ENCODE measurements at regions not wholly inside any gene's neighbourhood (a gene's known extent, or its start where the extent isn't known, plus 50 kb on each side); places are given as distances from the start of the nearest gene placed in this dataset.

DNA sequence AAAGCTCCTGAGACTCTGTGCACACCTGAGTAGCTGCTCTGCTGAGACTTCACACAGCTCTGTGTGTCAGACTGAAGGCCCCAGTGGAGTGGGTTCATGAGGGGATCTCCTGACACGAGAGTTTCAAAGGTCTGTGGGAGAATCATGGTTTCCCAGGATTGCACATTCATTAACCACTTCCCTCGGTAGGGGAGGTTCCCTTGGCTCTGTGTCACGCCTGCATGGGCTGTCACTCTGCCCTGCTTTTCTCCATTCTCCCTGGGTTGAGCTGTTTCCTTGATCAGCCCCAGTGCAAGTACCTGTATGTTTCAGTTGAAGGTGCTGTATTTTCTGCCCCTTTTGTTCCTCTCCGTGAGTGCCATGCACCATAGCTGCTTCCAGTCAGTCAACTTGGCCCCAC is 236.9 kb downstream of the EPM2A start (continued):
- no peak for TF ChIP-seq NR3C1 (CRISPR knock-in tag; conservative IDR thresholded peaks at IDR 0.05; ENCODE audit: low read depth)
- no peak for TF ChIP-seq NR1H2 (CRISPR knock-in tag; IDR thresholded peaks at IDR 0.05)
- no peak for TF ChIP-seq ZNF416 (CRISPR knock-in tag; IDR thresholded peaks at IDR 0.05)

DNA sequence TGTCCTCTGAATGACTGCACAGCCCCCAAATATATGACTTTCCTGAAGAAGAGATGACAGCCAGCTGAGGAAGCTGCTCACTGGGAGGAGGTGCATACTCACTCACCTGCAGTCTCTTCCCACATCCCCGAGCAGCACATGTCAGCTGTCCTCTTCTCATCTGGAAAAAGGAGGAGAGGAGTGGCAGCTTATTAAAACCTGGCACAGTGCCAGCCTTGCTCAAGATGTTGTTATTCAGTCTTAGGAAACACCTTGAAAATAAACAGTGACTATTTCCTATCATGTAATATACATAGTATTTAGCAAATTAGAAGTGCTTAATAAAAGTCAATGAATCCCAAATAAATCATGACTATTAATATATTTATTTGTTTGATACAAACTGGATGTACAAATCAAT is 232.9 kb downstream of the EPM2A start:
- H3K27ac Mint-ChIP-seq = no peak overlapping the region
- H3K4me1 Mint-ChIP-seq = no peaks in the 10 kb centered on the region
- ChIA-PET POLR2A (no interaction called here), CTCF (no interaction called here)
- TF ChIP-seq, protein P1, sequence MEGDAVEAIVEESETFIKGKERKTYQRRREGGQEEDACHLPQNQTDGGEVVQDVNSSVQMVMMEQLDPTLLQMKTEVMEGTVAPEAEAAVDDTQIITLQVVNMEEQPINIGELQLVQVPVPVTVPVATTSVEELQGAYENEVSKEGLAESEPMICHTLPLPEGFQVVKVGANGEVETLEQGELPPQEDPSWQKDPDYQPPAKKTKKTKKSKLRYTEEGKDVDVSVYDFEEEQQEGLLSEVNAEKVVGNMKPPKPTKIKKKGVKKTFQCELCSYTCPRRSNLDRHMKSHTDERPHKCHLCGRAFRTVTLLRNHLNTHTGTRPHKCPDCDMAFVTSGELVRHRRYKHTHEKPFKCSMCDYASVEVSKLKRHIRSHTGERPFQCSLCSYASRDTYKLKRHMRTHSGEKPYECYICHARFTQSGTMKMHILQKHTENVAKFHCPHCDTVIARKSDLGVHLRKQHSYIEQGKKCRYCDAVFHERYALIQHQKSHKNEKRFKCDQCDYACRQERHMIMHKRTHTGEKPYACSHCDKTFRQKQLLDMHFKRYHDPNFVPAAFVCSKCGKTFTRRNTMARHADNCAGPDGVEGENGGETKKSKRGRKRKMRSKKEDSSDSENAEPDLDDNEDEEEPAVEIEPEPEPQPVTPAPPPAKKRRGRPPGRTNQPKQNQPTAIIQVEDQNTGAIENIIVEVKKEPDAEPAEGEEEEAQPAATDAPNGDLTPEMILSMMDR (IDR thresholded peaks at IDR 0.05) = no peak
- TF ChIP-seq PRRX2 (CRISPR knock-in tag; IDR thresholded peaks at IDR 0.05) = no peak
- TF ChIP-seq, protein P2, sequence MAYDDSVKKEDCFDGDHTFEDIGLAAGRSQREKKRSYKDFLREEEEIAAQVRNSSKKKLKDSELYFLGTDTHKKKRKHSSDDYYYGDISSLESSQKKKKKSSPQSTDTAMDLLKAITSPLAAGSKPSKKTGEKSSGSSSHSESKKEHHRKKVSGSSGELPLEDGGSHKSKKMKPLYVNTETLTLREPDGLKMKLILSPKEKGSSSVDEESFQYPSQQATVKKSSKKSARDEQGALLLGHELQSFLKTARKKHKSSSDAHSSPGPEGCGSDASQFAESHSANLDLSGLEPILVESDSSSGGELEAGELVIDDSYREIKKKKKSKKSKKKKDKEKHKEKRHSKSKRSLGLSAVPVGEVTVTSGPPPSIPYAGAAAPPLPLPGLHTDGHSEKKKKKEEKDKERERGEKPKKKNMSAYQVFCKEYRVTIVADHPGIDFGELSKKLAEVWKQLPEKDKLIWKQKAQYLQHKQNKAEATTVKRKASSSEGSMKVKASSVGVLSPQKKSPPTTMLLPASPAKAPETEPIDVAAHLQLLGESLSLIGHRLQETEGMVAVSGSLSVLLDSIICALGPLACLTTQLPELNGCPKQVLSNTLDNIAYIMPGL (CRISPR knock-in tag; IDR thresholded peaks at IDR 0.05) = no peak
- no peak for TF ChIP-seq ZNF263 (CRISPR knock-in tag; IDR thresholded peaks at IDR 0.05; ENCODE audit: low read depth)
- no peak for TF ChIP-seq NR2C2 (CRISPR knock-in tag; IDR thresholded peaks at IDR 0.05)
- no peak for TF ChIP-seq ZNF396 (CRISPR knock-in tag; IDR thresholded peaks at IDR 0.05; ENCODE audit: borderline replicate concordance)
- TF ChIP-seq, protein P3, sequence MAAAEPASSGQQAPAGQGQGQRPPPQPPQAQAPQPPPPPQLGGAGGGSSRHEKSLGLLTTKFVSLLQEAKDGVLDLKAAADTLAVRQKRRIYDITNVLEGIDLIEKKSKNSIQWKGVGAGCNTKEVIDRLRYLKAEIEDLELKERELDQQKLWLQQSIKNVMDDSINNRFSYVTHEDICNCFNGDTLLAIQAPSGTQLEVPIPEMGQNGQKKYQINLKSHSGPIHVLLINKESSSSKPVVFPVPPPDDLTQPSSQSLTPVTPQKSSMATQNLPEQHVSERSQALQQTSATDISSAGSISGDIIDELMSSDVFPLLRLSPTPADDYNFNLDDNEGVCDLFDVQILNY (CRISPR knock-in tag; IDR thresholded peaks at IDR 0.05) = no peak
- no peak for TF ChIP-seq TCF7 (CRISPR knock-in tag; IDR thresholded peaks at IDR 0.05; ENCODE audit: low read depth)
- TF ChIP-seq, protein P4, sequence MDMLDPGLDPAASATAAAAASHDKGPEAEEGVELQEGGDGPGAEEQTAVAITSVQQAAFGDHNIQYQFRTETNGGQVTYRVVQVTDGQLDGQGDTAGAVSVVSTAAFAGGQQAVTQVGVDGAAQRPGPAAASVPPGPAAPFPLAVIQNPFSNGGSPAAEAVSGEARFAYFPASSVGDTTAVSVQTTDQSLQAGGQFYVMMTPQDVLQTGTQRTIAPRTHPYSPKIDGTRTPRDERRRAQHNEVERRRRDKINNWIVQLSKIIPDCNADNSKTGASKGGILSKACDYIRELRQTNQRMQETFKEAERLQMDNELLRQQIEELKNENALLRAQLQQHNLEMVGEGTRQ (CRISPR knock-in tag; IDR thresholded peaks at IDR 0.05) = no peak
- no peak for TF ChIP-seq KAT7 (CRISPR knock-in tag; IDR thresholded peaks at IDR 0.05; ENCODE audit: borderline replicate concordance)
- no peak for TF ChIP-seq ZNF317 (CRISPR knock-in tag; IDR thresholded peaks at IDR 0.05; ENCODE audit: borderline replicate concordance, low read depth)
- no peak for TF ChIP-seq OVOL2 (CRISPR knock-in tag; IDR thresholded peaks at IDR 0.05; ENCODE audit: borderline replicate concordance)
- TF ChIP-seq, protein P5, sequence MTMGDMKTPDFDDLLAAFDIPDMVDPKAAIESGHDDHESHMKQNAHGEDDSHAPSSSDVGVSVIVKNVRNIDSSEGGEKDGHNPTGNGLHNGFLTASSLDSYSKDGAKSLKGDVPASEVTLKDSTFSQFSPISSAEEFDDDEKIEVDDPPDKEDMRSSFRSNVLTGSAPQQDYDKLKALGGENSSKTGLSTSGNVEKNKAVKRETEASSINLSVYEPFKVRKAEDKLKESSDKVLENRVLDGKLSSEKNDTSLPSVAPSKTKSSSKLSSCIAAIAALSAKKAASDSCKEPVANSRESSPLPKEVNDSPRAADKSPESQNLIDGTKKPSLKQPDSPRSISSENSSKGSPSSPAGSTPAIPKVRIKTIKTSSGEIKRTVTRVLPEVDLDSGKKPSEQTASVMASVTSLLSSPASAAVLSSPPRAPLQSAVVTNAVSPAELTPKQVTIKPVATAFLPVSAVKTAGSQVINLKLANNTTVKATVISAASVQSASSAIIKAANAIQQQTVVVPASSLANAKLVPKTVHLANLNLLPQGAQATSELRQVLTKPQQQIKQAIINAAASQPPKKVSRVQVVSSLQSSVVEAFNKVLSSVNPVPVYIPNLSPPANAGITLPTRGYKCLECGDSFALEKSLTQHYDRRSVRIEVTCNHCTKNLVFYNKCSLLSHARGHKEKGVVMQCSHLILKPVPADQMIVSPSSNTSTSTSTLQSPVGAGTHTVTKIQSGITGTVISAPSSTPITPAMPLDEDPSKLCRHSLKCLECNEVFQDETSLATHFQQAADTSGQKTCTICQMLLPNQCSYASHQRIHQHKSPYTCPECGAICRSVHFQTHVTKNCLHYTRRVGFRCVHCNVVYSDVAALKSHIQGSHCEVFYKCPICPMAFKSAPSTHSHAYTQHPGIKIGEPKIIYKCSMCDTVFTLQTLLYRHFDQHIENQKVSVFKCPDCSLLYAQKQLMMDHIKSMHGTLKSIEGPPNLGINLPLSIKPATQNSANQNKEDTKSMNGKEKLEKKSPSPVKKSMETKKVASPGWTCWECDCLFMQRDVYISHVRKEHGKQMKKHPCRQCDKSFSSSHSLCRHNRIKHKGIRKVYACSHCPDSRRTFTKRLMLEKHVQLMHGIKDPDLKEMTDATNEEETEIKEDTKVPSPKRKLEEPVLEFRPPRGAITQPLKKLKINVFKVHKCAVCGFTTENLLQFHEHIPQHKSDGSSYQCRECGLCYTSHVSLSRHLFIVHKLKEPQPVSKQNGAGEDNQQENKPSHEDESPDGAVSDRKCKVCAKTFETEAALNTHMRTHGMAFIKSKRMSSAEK (CRISPR knock-in tag; IDR thresholded peaks at IDR 0.05; ENCODE audit: borderline replicate concordance) = no peak
- DNase-seq (ENCODE audit: low spot score) (no peak), ATAC-seq (no peak)
- peaks cover 7% of the 10 kb centered on the region; the same call in 1 of the 2 replicates for H3K27me3 Mint-ChIP-seq (ENCODE audit: low read depth)
- no peaks in the 10 kb centered on the region for H3K9me3 Mint-ChIP-seq
- no peaks in the 10 kb centered on the region for H3K36me3 Mint-ChIP-seq
- H3K4me3 Mint-ChIP-seq = no peak overlapping the region

Data from WTC11 (cell line).